Fibroblast of lung (primary cell): ENCODE measurements at regions not wholly inside any gene's neighbourhood (a gene's known extent, or its start where the extent isn't known, plus 50 kb on each side); places are given as distances from the start of the nearest gene placed in this dataset.

Experiments used
- DNase-seq, 2 donors: peaks; one replicate each; pipeline versions ENCODE4 v3.0.0 to v3.0.0-alpha.2; 2010; ENCODE audit warnings: low read depth in 2 of 2
- H2AFZ ChIP-seq: 2 replicates; pipeline ENCODE4 v1.5.1; 2012; ENCODE audit warnings: low read length, control low read depth, inconsistent platforms
- H3K27ac ChIP-seq: 2 replicates; pipeline ENCODE4 v1.5.1; 2011; ENCODE audit warnings: low read length, control low read depth; ENCODE audit not compliant: insufficient read depth
- H3K27me3 ChIP-seq: 2 replicates; pipeline ENCODE4 v1.5.1; 2011; ENCODE audit warnings: mild to moderate bottlenecking, low read length; ENCODE audit not compliant: control insufficient read depth, insufficient read depth
- H3K36me3 ChIP-seq: 2 replicates; pipeline ENCODE4 v1.5.1; 2011; ENCODE audit warnings: low read length; ENCODE audit not compliant: control insufficient read depth, insufficient read depth
- H3K4me1 ChIP-seq: 2 replicates; pipeline ENCODE4 v1.5.1; 2011; ENCODE audit warnings: low read length; ENCODE audit not compliant: control insufficient read depth, insufficient read depth; ENCODE audit errors: extremely low read depth
- H3K4me2 ChIP-seq: 2 replicates; pipeline ENCODE4 v1.5.1; 2011; ENCODE audit warnings: low read length, control low read depth; ENCODE audit not compliant: insufficient read depth; ENCODE audit errors: extremely low read depth
- H3K4me3 ChIP-seq, 4 experiments: fragments of 200-600 bp in 1 of 4; sonication (generic) in 1 of 4; replicated peaks in 1 of 4; 2 replicates each; pipeline ENCODE4 v1.5.1; 2011 to 2016; ENCODE audit warnings: low read length in 4 of 4, low read depth in 3 of 4, mild to moderate bottlenecking in 3 of 4, control low read depth in 2 of 4, inconsistent platforms in 1 of 4, mixed read lengths in 1 of 4; ENCODE audit not compliant: insufficient read depth in 1 of 4; ENCODE audit errors: control extremely low read depth in 1 of 4
- H3K79me2 ChIP-seq: 2 replicates; pipeline ENCODE4 v1.5.1; 2012; ENCODE audit warnings: mild to moderate bottlenecking, low read length, inconsistent platforms; ENCODE audit not compliant: control insufficient read depth, insufficient read depth
- H3K9ac ChIP-seq: 2 replicates; pipeline ENCODE4 v1.5.1; 2011; ENCODE audit warnings: mild to moderate bottlenecking, low read length, control low read depth; ENCODE audit not compliant: insufficient read depth
- H3K9me3 ChIP-seq: 2 replicates; pipeline ENCODE4 v1.5.1; 2012; ENCODE audit warnings: low read depth, low read length; ENCODE audit not compliant: control insufficient read depth, insufficient read depth
- H4K20me1 ChIP-seq: 2 replicates; pipeline ENCODE4 v1.5.1; 2011; ENCODE audit warnings: low read length; ENCODE audit not compliant: control insufficient read depth, insufficient read depth; ENCODE audit errors: extremely low read depth
- EZH2 ChIP-seq: IDR thresholded peaks from 2 replicates; pipeline ENCODE4 v1.5.1; 2012; ENCODE audit warnings: low read length, control low read depth, mild to moderate bottlenecking; ENCODE audit errors: missing control alignments
- TF ChIP-seq, protein P1 (sequence below), 2 donors: IDR thresholded peaks in 1 of 2; conservative IDR thresholded peaks in 1 of 2; 1 replicate in 1 of 2; 2 replicates in 1 of 2; pipeline ENCODE4 v1.5.1; 2011 to 2012; ENCODE audit warnings: low read length in 2 of 2, control low read depth in 1 of 2, inconsistent platforms in 1 of 2, low read depth in 1 of 2, mild to moderate bottlenecking in 1 of 2

DNA sequence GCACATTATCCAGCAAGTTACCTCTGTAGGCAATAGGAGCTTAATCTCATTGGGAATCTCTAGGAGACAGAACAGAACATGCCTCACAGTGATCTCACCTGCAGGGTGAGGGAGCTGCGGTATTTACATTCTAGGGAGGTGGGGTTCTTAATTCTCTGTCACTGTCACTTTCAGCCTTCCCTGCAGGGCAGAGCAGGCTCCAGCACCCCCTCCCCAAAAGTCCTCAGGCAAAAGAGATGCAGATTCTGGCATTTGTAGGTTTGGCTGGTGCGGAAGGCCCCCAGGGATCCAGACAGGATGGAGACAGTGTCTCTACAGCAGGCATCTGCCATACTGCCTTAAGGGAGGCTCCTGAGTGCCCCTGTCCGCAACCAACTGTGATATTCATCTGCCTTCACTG, 166.4 kb upstream of the ATP6AP2 start:
- Histone ChIP-seq H3K27ac (no peak overlapping the region), H3K4me3 (no peak overlapping the region), H3K79me2 (no peaks in the 10 kb centered on the region), H3K9me3 (no peaks in the 10 kb centered on the region), H2AFZ (no peak overlapping the region), H4K20me1 (no peaks in the 10 kb centered on the region), H3K4me2 (no peak overlapping the region), H3K27me3 (no peaks in the 10 kb centered on the region), H3K9ac (no peak overlapping the region), H3K36me3 (no peaks in the 10 kb centered on the region), H3K4me1 (no peaks in the 10 kb centered on the region)
- TF ChIP-seq, protein P1, sequence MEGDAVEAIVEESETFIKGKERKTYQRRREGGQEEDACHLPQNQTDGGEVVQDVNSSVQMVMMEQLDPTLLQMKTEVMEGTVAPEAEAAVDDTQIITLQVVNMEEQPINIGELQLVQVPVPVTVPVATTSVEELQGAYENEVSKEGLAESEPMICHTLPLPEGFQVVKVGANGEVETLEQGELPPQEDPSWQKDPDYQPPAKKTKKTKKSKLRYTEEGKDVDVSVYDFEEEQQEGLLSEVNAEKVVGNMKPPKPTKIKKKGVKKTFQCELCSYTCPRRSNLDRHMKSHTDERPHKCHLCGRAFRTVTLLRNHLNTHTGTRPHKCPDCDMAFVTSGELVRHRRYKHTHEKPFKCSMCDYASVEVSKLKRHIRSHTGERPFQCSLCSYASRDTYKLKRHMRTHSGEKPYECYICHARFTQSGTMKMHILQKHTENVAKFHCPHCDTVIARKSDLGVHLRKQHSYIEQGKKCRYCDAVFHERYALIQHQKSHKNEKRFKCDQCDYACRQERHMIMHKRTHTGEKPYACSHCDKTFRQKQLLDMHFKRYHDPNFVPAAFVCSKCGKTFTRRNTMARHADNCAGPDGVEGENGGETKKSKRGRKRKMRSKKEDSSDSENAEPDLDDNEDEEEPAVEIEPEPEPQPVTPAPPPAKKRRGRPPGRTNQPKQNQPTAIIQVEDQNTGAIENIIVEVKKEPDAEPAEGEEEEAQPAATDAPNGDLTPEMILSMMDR (conservative IDR thresholded peaks at IDR 0.05 in 1 of 2, IDR thresholded peaks at IDR 0.05 in 1 of 2; ENCODE audit: low read depth in 1 of 2, low read length in 2 of 2) = no peak
- TF ChIP-seq EZH2 = no peak
- DNase-seq = no peak

DNA sequence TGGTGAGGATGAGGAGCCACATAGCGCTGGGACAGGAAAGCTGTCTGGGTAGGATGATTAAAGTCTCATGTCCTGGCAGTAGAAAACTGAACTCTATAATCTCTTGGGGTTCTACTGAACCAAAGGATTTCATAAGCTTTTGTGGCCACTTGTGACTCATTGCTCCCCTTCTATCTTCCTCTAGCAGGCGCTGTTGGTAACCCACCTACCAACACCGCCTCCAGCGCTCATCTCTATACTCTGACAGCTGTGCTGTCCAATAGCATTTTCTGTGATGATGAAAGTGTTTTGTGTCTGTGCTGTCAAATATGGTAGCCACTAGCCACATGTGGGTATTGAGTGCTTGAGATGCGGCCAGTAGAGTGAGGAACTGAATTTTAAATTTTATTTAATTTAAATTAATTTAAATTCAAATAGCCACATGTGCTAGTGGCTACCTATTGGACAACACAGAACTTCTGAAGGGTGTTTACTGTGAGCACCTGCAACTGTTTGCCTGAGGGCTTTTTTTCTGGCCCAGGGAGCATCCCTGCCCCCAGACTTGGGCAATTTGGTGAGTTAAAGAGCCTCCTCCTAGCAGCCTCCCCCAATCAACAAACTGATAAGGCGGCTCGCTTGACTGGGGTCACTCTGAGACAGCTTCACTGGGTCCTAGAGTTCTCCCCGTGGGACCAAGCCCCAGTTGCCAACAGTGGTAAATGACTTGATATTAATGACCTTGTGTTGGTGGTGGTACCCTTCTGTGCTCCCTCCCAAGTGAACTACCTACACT, 169.2 kb upstream of the ATP6AP2 start:
- Histone ChIP-seq H2AFZ (no peak overlapping the region), H3K27ac (no peak overlapping the region), H3K4me2 (no peak overlapping the region), H3K4me1 (no peaks in the 10 kb centered on the region), H3K9me3 (no peaks in the 10 kb centered on the region), H3K79me2 (no peaks in the 10 kb centered on the region), H3K4me3 (no peak overlapping the region), H3K27me3 (no peaks in the 10 kb centered on the region), H3K36me3 (no peaks in the 10 kb centered on the region), H3K9ac (no peak overlapping the region), H4K20me1 (no peaks in the 10 kb centered on the region)
- no peak for DNase-seq
- TF ChIP-seq, protein P1 (conservative IDR thresholded peaks at IDR 0.05 in 1 of 2, IDR thresholded peaks at IDR 0.05 in 1 of 2; ENCODE audit: low read depth in 1 of 2, low read length in 2 of 2) = no peak
- no peak for TF ChIP-seq EZH2

DNA sequence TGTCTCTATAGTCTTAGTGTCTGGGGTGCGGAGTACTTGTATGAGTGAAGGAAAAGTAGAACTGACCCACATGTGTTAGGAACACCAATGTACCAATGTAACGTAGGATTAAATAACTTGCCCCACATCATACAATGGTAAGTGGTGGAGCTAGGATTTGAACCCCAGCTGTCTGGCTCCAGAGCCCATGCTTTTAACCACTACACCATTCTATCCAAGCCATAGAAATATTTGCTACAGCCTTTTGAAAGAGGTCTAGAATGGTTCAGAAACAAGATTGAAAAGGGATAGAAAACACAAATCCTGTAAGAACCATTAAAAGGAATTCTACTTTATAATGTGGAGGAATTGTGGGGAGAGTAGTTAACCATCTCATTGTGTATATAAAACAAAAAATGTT, 169.9 kb upstream of the ATP6AP2 start:
- TF ChIP-seq, protein P1 (conservative IDR thresholded peaks at IDR 0.05 in 1 of 2, IDR thresholded peaks at IDR 0.05 in 1 of 2; ENCODE audit: low read depth in 1 of 2, low read length in 2 of 2) = no peak
- no peak overlapping the region for H2AFZ ChIP-seq
- DNase-seq = no peak
- no peak overlapping the region for H3K9ac ChIP-seq
- no peaks in the 10 kb centered on the region for H3K4me1 ChIP-seq
- H3K4me2 ChIP-seq = no peak overlapping the region
- no peak overlapping the region for H3K27ac ChIP-seq
- no peaks in the 10 kb centered on the region for H3K27me3 ChIP-seq
- no peak overlapping the region for H3K4me3 ChIP-seq
- no peaks in the 10 kb centered on the region for H3K9me3 ChIP-seq
- no peaks in the 10 kb centered on the region for H3K79me2 ChIP-seq
- no peaks in the 10 kb centered on the region for H4K20me1 ChIP-seq
- no peaks in the 10 kb centered on the region for H3K36me3 ChIP-seq
